ENCODE measurements at regions not wholly inside any gene's neighbourhood (a gene's known extent, or its start where the extent isn't known, plus 50 kb on each side); places are given as distances from the start of the nearest gene placed in this dataset.

GRCh38 chr4:3382251-3382650 lies 59.5 kb upstream of the HGFAC start:
- no peak for DNase-seq (ENCODE audit: low read depth)

- no peak for DNase-seq (ENCODE audit: low read depth)
Observed at GRCh38 chr4:3384391-3384770, 57.4 kb upstream of the HGFAC start.

- no peak for DNase-seq (ENCODE audit: low read depth)
Observed at GRCh38 chr4:3384771-3385710, 56.7 kb upstream of the HGFAC start.

GRCh38 chr4:3385711-3386420 lies 55.9 kb upstream of the HGFAC start:
- no peak for DNase-seq (ENCODE audit: low read depth)

- no peak for DNase-seq (ENCODE audit: low read depth)
Observed at GRCh38 chr4:3386526-3386925, 55.2 kb upstream of the HGFAC start.

GRCh38 chr4:3387154-3387942 lies 54.4 kb upstream of the HGFAC start:
- DNase-seq (ENCODE audit: low read depth) = no peak

- no peak for DNase-seq (ENCODE audit: low read depth)
Observed at GRCh38 chr4:3387943-3388361, 53.8 kb upstream of the HGFAC start.

- no peak for DNase-seq (ENCODE audit: low read depth)
Observed at GRCh38 chr4:3388471-3389232, 53.1 kb upstream of the HGFAC start.

GRCh38 chr4:3389233-3390215 lies 52.2 kb upstream of the HGFAC start:
- no peak for DNase-seq (ENCODE audit: low read depth)

GRCh38 chr4:3390288-3390811 lies 51.4 kb upstream of the HGFAC start:
- no peak for DNase-seq (ENCODE audit: low read depth)

- no peak for DNase-seq (ENCODE audit: low read depth)
Observed at GRCh38 chr4:3391422-3391821, 50.3 kb upstream of the HGFAC start.

Measured in activated T-cell treated with anti-CD3 and anti-CD28 coated beads for 48 hours (primary cell).